GM19025 (cell line): ENCODE measurements at regions not wholly inside any gene's neighbourhood (a gene's known extent, or its start where the extent isn't known, plus 50 kb on each side); places are given as distances from the start of the nearest gene placed in this dataset.

ENCODE experiments used
- ATAC-seq: cut with Tn5 transposase; IDR thresholded peaks from one replicate; pipeline ENCODE4 v1.9.1; 2021; ENCODE audit warnings: mild to moderate bottlenecking, low read depth, moderate library complexity; ENCODE audit not compliant: unreplicated experiment

DNA sequence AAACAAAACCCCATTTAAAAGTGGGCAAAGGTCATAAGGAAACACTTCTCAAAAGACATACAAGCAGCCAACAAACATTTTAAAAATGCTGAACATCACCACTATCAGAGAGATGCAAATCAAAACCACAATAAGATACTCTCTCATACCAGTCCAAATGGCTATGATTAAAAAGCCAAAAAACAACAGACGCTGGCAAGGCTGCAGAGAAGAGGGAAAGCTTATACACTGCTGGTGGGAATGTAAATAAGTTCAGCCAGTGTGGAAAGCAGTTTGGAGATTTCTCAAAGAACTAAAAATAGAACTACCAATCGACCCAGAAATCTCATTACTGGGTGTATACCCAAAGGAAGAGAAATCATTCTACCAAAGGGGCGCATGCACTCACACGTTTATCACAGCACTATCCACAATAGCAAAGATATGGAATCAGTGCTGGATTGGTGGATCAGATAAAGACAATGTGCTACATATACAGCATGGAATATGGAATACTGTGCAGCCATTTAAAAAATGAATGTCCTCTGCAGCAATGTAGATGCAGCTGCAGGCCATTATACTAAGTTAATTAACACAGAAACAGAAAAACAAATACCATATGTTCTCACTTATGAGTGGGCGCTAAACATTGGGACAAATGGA lies 102.1 kb upstream of the DAAM1 start:
- no peak for ATAC-seq

DNA sequence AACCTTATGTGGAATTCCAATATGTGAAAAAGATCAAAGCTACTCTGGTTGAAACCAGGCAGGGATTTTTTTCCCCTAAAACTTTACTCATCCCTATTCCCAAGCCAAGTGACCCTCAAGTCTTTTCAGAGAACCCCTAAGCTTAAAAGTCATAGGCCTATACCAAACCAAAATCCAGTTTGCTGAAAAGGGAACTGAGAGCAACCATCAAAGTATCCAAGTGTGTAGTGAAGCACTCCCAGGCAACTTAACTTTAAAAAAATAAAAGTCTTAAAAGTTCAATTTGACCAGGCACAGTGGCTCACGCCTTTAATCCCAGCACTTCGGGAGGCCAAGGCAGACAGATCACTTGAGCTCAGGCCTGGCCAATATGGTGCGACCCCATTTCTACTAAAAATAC lies 101.2 kb upstream of the DAAM1 start:
- no peak for ATAC-seq

DNA sequence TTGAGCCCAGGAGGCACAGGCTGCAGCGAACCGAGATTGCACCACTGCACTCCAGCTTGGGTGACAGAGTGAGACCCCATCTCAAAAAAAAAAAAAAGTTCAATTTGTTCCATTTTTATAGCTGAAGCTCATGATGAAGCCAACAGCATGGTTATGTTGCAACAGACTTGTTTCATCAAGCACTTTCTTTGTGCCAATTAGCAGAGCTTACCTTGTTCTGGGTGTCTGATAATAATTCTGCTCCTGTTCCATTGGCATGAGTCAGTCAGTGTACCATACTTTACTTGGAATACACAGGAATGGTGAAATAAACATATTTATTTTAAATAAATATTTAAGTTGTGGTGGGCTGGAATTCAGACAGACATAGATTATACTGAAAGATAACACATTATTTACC lies 100.8 kb upstream of the DAAM1 start:
- ATAC-seq: no peak

DNA sequence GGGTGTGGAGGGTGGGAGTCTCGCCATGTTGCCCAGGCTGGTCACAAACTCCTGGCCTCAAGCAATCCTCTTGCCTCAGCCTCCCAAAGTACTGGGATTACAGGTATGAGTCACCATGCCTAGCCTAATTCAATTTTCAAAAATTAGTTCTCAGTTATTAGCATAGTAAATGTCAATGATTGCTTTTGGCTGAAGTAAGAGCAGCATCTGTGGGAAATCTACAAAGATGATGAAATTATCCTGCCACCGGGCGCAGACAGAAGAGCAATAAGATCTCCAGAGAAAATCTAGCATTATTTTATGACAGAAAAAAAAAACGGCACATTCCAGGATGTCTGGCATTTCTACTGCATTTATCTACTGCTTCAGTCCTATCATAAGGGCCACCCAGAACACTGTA lies 97.9 kb upstream of the DAAM1 start:
- no peak for ATAC-seq

DNA sequence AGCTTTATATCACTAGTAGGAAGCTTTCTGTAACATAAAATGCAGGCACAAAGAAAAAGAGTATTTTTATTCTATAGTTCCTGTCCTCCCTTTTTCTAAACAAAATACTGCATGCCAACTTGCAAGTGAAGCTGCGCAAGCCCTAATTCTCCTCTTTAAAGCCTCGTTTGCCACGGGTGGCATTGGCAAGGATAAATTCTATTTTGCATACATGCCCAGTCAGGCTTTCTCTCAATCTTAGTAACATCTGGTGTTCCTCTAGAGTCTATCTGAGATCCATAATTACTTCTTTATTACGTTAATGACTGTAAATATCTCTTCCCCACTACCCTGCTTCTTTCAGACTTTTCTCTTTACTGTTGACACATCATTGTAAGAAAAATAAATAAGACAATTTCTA lies 97.1 kb upstream of the DAAM1 start:
- no peak for ATAC-seq

DNA sequence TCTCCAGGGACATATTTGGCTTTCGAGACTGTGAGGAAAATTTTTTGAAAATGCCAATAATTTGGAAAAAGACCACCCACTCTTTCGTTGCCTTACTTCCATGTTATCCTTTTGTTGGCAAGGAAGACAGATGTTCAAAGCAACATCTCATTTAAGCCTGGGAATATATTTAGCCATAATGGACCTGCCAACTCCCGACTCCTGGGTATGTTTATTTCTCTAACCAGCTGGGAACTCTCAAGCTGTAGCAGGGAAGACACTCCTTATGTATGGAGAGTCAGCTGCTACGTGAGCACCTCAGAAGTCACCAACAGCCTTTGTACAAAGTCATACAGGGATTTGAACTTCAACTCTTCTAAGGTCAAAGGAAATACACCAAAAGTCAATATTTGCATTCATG lies 96.5 kb upstream of the DAAM1 start:
- no peak for ATAC-seq

DNA sequence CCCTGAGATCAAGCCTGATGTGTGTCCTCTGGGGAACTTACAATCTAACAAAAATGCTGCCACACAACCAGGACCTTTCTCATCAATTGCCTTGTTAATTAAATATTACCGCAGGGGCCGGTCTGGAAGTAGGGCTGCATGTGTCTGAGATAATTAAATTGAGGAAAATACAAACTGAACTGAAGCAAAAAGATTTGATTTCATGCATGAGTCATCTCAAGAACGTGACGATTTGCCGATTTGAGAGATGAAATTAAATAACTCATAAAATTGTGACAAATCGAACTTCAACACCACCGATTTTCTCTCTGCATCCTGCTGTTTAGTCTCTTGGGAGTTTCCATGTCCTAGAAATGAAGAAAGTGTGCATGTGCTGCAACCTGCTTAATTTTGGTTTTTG lies 94.6 kb upstream of the DAAM1 start:
- ATAC-seq: no peak

DNA sequence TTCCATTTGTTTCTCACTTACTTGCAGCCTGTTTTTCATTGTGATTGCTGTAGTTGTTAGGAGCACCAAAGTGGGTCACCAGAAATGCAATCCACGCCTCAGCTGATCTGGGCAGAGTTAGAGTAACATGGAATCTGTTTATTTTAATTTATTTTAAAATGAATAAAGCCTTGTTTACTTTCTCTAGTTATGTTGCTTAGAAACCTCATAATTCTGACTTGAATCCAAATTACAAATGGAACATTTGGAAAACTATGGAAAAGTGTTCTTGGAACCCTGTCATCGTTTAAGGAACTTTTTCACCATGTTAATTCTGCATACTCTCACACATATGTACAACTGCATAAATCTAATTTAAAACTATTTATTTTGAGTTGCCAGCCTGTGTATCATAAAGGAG lies 92.2 kb upstream of the DAAM1 start:
- no peak for ATAC-seq

DNA sequence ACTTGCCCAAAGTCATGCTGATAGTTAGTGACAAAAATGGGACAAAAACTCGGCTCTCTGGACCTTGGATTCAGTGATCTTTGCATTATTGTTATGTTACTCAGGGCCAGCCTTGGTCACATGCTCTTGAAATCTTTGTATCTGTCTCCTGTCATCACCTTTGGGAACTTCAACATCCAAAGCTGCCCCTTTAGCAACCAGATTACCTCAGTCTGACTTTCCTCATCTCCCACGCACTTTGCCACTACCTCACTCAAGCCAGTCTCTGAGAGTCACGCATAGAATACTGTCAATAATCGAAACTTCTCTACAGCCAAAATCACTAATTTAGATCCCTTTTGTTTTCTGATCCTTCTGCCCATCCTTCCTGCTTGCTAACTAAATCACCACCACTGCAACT lies 90.8 kb upstream of the DAAM1 start:
- ATAC-seq: no peak

DNA sequence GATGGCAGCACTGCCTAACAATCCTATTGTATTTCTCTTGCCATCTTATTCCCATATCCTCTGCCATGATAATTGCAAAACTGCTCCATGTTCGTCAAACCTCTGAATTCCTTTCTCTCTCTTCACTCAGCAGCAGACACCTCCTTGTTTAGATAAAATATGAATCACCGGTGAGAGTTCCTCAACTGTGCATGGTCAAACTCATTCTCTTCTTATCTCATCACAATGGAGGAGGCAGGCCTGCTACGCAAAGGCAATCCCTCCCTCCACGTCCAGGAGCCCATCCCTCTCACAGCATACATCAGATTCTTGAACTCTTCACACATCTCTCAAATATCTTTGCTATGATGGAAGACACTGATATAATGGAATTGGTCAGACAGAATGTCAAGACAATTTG lies 90.1 kb upstream of the DAAM1 start:
- no peak for ATAC-seq

DNA sequence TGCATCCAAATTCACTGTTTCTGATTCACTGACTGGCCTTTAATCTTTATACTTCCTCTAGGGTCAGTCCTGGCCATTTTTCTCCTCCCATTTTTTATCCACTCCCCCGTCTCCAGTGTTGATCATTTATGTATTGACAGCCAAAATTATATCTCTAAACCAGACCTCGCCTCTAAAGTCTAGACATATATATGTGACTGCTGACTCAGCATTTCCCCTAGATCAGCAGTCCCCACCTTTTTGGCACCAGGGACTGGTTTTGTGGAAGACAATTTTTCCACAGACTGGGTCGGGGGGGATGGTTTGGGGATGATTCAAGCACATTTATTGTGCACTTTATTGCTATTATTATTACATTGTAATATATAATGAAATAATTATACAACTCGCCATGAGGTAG lies 88.3 kb upstream of the DAAM1 start:
- no peak for ATAC-seq

DNA sequence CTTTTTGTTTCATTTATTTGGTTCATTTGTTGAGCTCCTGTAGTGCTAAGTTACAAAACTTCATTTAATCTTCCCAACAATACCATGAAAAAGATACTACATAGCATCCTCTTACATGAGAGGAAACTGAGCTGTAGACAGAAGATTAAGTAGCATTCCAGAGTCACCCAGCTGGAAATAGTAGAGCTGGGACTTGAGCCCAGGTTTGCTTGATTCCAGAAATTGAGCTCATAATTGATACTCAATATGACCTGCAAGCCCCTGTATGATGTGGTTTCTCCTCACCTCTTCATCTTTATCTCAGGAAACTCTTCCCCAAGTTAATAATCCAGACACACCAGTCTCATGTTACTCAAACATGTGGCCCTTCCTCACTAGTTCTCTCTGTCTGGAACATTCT lies 87.0 kb upstream of the DAAM1 start:
- ATAC-seq: no peak

DNA sequence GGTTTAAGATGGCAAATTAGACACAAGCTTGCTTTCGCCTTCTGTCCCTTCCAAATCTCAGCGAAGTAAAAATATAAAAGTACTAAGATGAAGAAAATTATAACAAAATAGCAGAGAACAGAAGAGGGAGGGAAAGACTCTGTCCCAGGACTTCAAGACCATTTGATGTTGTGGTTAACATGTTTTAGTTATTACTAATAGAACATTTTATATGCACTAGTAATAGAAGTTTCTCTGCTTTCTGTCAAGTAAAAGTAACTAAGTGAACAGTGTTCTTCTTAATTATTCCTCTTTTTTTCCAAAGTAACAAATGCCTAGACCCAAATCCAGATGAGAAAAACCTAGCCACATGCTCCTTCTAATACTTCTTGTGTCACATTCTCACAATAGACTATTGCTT lies 85.1 kb upstream of the DAAM1 start:
- no peak for ATAC-seq

DNA sequence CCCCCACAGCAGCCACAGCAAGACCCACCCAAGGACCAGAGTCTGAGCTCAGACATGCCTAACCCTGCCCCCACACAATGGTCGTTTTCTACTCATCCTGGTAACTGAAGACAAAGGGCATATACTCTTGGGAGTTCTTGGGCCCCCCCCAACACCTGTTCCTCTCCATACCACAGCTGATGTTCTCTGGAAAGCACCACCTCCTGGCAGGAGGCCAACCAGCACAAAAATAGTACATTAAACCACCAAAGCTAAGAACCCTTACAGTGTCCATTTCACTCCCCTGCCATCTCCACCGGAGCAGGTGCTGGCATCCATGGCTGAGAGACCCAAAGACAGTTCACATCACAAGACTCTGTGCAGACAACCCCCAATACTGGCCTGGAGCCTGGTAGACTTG lies 80.6 kb upstream of the DAAM1 start:
- ATAC-seq: no peak

DNA sequence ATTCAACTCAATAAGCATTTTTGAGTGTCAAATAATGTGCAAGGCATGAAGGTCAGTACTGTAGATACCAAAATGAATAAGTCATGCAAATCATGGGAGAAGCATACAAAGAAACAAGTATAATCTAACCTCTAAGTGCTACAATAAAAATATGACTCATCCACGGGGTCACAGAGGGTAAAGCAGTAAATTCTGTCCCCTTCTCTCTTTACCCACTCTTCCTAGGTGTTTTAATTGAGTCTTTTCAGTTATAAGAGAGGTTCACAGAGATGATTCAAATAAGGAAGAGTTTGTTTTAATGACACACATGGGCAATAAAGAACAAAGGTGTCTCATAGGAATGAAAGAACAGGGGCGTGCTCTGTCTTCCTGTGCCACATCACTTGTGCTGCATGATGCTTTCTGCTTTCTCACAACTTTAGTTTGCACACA lies 71.5 kb upstream of the DAAM1 start:
- ATAC-seq: peak; percentile 66

DNA sequence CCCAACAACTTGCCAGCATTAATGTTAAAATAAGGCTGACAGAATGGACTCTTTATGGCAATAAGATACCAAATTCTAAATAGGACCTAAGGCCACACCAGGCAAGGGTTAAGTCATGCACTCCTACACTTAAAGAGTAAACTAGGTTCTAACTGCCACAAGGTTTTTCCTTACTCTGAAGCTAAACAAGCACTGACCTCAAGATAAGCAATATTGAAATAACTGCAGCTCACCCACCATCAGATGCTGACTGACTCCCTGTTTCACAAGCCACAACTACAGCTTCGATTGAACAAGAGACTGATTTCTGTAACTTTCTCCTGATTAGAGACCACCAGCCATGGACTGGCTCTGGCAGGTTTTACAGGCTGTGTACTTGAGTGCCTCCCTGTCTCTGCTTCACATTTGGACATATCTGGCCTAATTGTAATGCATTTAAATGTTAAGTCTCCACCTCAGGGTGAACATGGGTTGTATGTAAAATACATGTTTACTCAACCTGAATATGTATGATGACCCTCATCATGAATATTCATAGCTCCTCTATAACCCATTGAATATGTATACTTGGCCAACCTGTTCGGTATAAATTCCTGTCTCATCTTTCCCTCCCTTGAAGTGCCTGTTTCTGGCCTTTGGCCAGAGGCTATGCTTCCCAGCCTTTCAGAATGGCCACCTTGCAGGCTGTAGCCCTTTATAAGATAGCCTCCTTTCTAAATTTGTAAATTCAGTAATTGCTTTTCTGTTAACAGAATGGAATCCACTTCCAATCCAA lies 70.5 kb upstream of the DAAM1 start:
- no peak for ATAC-seq

DNA sequence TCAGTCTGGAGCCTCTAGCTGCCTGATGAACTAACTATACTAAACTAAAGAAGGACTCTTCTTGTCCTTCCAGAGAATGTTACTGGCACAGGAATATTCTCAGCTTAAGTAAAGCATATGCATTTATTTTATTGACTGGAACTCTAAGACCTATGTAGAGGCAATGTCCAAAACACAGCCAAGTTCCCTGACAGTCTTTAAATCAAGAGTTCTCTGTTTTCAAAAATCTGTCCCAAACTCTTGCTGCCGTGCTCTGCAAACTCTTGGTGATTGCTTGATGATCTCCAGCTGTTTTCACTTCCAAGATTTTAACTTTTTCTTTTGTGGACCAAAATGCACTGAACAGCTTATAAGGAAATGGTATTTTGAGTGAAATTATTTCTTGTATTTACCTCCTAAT lies 67.5 kb upstream of the DAAM1 start:
- no peak for ATAC-seq

DNA sequence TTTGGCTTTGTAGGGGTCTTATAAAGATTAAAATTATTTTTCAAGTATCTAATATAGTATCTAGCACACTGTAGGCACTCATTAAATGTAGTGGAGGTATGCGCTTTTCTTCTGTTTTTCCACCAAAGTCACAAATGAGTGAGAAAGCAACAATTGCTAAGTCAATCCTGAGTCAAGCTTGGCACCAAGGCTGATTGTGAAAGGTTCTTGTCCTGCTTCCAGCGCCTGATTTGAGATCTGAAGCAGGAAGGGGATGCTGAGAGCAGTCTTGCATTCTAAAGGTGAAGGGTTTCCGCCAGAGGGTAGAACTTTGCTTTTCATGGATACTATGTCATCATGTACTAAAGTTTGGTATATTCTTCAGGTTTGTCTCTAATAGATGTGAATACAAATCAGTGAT lies 64.9 kb upstream of the DAAM1 start:
- no peak for ATAC-seq

DNA sequence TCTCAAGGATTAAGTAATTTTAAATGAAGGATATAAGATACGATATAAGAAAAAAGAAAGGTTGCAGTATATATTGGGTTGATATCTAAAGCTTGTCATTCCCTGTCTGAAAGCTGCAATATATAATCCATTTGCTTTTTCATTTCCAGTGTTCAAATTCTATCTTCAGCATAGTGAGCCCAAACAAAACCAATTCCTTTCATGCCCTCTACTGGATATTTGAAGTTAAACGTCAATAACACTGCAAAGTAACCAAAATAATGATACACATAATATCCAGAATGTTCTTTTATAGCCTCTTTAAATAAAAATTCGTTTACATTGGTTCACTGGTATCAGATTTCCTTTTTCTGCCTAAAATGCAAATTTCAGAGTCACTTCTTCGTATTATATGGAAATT lies 64.5 kb upstream of the DAAM1 start:
- no peak for ATAC-seq

DNA sequence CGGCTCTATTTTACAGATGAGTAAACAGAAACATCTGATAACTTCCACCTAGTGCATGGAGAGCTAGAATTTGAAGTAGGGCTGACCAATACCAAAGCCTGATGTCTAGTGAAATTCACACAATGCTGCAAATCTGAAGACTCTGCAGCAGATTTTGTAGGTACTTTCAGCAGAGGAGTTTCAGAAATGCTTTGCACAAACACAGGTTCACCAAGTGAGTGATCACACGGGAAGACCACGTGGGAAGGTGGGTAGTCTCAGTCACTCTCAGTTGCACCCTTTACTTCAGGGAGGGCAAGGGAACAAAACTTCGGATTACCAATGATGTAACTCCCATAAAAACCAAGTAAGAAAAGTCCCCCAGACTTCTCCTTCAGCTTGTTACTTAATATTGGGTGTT lies 63.3 kb upstream of the DAAM1 start:
- no peak for ATAC-seq

DNA sequence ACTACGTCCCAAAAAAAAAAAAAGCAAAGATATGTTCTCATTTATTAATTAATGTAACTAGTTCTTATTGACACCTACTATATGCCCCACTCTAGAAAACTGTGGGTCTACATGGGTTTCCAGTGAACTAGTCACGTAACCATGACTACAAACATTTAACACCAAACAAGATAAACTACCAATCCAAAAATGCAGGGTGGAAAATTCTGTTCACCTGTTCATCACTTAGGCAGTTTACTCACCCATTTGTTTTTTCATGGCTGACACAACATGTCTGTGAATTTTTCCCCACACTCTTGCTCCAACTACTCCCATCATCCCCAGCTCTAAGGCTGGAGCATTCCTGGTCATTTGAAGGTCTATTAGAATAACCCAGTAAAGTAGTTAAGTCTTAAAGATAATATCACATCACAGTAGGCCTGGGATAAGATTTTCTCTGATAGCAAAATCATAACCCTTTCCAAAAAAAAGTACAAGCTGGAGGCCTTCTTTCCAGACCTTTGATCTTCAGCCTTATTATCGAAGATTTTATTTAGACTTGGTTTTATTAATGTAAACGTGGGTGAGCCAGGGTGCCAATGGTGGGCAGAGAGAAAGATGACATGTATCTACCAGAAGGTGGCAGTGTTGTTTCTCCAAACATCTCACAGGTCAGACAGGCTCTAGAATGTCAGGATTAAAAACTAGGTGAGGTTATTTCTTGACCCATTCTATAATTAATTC lies 61.6 kb upstream of the DAAM1 start:
- no peak for ATAC-seq

DNA sequence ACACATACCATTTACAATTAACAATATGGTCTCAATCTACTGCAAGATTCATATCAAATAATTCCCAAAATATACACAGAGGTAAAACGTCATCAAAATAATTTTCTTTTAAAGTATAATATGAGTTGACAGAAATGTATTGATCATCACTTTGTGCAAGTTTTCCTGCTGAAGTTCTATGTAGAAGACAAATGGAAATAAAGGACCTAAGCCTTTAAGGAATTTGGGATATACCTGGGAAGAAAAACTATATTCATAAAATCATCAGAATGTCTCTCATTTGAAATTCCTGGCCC lies 61.1 kb upstream of the DAAM1 start:
- ATAC-seq: no peak
